ENCODE measurements at regions not wholly inside any gene's neighbourhood (a gene's known extent, or its start where the extent isn't known, plus 50 kb on each side); places are given as distances from the start of the nearest gene placed in this dataset.

DNA sequence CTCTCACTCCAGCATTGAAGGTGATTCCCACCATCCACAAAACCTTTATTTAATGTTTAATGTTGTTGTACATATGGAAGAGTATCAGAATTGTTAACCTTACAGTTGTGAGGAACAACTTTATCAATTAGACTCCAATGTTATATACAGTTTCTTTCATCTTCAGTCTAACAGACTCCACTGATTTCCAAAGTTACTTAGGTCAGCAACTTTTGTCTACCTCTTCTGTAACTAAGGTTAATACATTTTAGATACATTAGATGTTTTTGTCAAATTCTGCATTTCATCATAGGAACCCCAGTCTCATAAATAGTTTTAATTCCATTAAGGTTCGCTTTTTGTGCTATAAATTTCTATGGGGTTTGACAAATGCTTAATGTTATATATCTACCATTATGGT lies 223.9 kb upstream of the POM121L12 start:
- POLR2A ChIA-PET = no interaction called here
- no peak for DNase-seq (ENCODE audit: extremely low spot score)
- TF ChIP-seq, protein P1, sequence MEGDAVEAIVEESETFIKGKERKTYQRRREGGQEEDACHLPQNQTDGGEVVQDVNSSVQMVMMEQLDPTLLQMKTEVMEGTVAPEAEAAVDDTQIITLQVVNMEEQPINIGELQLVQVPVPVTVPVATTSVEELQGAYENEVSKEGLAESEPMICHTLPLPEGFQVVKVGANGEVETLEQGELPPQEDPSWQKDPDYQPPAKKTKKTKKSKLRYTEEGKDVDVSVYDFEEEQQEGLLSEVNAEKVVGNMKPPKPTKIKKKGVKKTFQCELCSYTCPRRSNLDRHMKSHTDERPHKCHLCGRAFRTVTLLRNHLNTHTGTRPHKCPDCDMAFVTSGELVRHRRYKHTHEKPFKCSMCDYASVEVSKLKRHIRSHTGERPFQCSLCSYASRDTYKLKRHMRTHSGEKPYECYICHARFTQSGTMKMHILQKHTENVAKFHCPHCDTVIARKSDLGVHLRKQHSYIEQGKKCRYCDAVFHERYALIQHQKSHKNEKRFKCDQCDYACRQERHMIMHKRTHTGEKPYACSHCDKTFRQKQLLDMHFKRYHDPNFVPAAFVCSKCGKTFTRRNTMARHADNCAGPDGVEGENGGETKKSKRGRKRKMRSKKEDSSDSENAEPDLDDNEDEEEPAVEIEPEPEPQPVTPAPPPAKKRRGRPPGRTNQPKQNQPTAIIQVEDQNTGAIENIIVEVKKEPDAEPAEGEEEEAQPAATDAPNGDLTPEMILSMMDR (IDR thresholded peaks at IDR 0.05; ENCODE audit: control extremely low read depth, extremely low read depth, low read depth, missing control alignments) = no peak
- CTCF ChIA-PET = no interaction called here

DNA sequence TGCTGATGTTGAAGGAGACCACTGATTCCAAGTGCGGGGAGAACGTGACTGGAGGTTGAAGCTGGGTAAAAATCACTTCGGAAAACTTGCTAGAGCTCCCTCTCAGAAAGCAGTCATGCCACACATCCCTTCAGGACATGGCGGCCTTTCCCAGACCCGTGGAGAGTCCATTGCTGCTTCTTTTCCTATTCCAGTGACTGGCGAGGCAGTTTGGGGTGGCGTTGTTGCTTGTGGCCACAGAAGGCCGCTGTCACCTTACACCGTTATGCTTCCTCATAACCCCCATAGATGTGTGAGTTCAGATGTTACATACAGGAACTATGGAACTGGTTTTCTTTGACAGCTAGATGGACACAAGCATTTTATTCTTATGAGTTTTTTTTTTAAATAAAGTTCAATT lies 235.6 kb upstream of the POM121L12 start:
- ChIA-PET CTCF (no interaction called here), POLR2A (no interaction called here)
- TF ChIP-seq, protein P1 (IDR thresholded peaks at IDR 0.05; ENCODE audit: control extremely low read depth, extremely low read depth, low read depth, missing control alignments) = no peak
- DNase-seq (ENCODE audit: extremely low spot score) = no peak

DNA sequence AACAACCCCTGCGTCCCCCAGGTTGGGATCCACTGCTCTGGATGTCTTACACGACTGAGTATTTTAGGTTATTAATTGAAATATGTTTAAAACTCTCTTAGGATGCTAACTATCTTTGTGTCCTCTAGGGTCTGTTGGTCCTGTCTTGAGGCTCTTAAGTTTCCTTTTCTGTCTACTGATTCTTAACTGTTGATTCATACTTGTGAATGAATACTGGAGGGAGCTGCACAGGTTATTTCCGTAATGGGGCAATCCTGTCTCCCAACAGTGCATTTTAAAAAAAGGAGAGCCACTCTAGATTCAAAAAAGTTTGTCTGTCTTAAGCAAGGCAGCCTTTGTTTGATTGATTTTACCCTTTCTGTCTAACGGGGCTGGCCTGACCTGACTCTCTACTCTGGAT lies 237.6 kb upstream of the POM121L12 start:
- DNase-seq (ENCODE audit: extremely low spot score) = no peak
- ChIA-PET CTCF (no interaction called here), POLR2A (no interaction called here)
- TF ChIP-seq, protein P1 (IDR thresholded peaks at IDR 0.05; ENCODE audit: control extremely low read depth, extremely low read depth, low read depth, missing control alignments) = no peak

DNA sequence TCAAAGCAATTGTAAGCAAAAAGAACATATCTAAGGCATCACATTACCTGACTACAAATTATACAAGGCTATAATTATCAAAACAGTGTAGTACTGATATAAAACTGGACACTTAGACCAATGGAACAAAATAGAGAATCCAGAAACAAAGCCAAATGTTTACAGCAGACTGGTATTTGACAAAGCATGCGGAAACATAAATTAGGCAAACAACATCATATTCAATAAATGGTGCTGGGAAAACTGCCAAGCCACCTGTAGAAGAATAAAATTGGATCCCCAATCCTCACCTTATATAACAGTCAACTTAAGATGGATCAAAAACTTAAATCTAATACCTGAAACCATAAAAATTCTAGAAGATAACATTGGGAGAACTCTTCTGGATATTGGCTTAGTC lies 240.8 kb upstream of the POM121L12 start:
- no peak for DNase-seq (ENCODE audit: extremely low spot score)
- POLR2A ChIA-PET = no interaction called here
- CTCF ChIA-PET = no interaction called here
- TF ChIP-seq, protein P1 (IDR thresholded peaks at IDR 0.05; ENCODE audit: control extremely low read depth, extremely low read depth, low read depth, missing control alignments) = no peak

DNA sequence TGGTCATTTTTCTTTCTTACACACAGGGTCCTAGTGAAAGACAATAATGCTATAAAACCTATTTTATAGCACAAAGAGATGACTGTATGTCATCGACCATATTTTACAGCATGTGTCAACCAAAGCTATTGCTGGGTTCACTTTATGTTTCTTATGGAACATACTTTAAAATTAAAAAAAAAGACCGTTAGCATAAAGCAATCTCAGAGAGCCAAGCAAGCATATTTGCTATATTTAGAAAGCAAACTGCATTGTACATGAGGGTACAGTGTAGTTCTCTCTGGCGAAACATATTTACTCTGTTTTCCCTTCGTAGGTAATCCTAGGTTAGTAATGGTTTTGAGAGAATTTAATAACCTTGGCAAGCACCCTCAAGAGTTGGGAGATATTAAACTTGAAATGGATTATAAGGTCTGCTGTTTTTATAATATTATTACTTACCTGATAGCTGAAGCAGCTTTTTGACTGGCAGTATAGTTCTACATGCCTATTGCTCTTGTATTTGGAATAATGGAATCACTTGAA lies 244.2 kb upstream of the POM121L12 start:
- POLR2A ChIA-PET = no interaction called here
- CTCF ChIA-PET = no interaction called here

DNA sequence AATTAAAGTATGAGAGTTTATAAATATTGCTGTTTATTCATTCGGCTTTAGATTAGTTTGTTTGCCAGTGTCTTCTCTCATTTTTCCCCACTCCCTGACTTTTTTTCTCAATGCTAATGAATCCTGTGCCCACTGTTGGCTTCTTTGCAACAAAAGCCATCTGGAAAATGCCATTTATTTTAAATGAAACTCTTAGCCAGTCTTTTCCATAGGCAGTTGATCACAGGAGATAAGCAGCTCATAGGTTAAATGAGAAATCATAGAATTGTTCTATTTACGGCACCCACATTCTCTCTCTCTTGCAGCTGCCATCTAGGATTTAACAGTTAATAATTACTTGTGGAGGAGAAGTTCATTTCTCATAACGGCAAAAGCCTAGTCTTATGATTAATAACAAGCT lies 249.3 kb upstream of the POM121L12 start:
- POLR2A ChIA-PET = no interaction called here
- CTCF ChIA-PET = interaction anchor here (1.2 kb wide), 1 partner anchor 10 kb away, joined by 3 read pairs; no protein-coding TSS in a partner anchor

More for the DNA sequence above, 244.2 kb upstream of the POM121L12 start:
- TF ChIP-seq, protein P1 (IDR thresholded peaks at IDR 0.05; ENCODE audit: control extremely low read depth, extremely low read depth, low read depth, missing control alignments) = no peak
- no peak for DNase-seq (ENCODE audit: extremely low spot score)

More for the DNA sequence above, 249.3 kb upstream of the POM121L12 start:
- no peak for DNase-seq (ENCODE audit: extremely low spot score)
- TF ChIP-seq, protein P1 (IDR thresholded peaks at IDR 0.05; ENCODE audit: control extremely low read depth, extremely low read depth, low read depth, missing control alignments) = no peak
